Trophoblast cell (in vitro differentiated cells and primary cell): ENCODE measurements at regions not wholly inside any gene's neighbourhood (a gene's known extent, or its start where the extent isn't known, plus 50 kb on each side); places are given as distances from the start of the nearest gene placed in this dataset.

Experiments used
- DNase-seq, 2 donors: peaks; one replicate each; pipeline ENCODE4 v3.0.0-alpha.2; 2016
- H2AFZ ChIP-seq: 2 replicates; pipeline ENCODE4 v1.6.1; 2013; ENCODE audit warnings: low read length, moderate library complexity, mild to moderate bottlenecking; ENCODE audit not compliant: insufficient read depth, poor library complexity
- H2AK5ac ChIP-seq: 2 replicates; pipeline ENCODE4 v1.6.1; 2013; ENCODE audit warnings: mild to moderate bottlenecking, low read length
- H2BK120ac ChIP-seq: 2 replicates; pipeline ENCODE4 v1.6.1; 2013; ENCODE audit warnings: low read length, mild to moderate bottlenecking, moderate library complexity; ENCODE audit not compliant: insufficient read depth, poor library complexity
- H2BK12ac ChIP-seq: 2 replicates; pipeline ENCODE4 v1.6.1; 2013; ENCODE audit warnings: mild to moderate bottlenecking, low read length, moderate library complexity
- H2BK5ac ChIP-seq: 2 replicates; pipeline ENCODE4 v1.6.1; 2013; ENCODE audit warnings: low read length, low read depth, moderate library complexity, mild to moderate bottlenecking; ENCODE audit not compliant: poor library complexity
- H3K14ac ChIP-seq: 2 replicates; pipeline ENCODE4 v1.6.1; 2013; ENCODE audit warnings: mild to moderate bottlenecking, low read length
- H3K18ac ChIP-seq: 2 replicates; pipeline ENCODE4 v1.6.1; 2013; ENCODE audit warnings: mild to moderate bottlenecking, low read length
- H3K23ac ChIP-seq: 2 replicates; pipeline ENCODE4 v1.6.1; 2013; ENCODE audit warnings: low read length
- H3K27ac ChIP-seq: 2 replicates; pipeline ENCODE4 v1.5.1; 2013; ENCODE audit warnings: low read depth, mild to moderate bottlenecking, inconsistent platforms, low read length, moderate library complexity
- H3K27me3 ChIP-seq: 2 replicates; pipeline ENCODE4 v1.6.1; 2013; ENCODE audit warnings: inconsistent platforms, mild to moderate bottlenecking, low read length, moderate library complexity; ENCODE audit not compliant: insufficient read depth
- H3K36me3 ChIP-seq, 2 experiments: 1 replicate in 1 of 2; 2 replicates in 1 of 2; pipeline ENCODE4 v1.6.1; 2013; ENCODE audit warnings: low read length in 2 of 2, mild to moderate bottlenecking in 2 of 2, moderate library complexity in 1 of 2; ENCODE audit not compliant: insufficient read depth in 2 of 2, control insufficient read depth in 1 of 2
- H3K4ac ChIP-seq: 2 replicates; pipeline ENCODE4 v1.6.1; 2013; ENCODE audit warnings: low read depth, mild to moderate bottlenecking, low read length, moderate library complexity
- H3K4me1 ChIP-seq, 2 experiments: 1 replicate in 1 of 2; 2 replicates in 1 of 2; pipeline ENCODE4 v1.6.1; 2013; ENCODE audit warnings: low read length in 2 of 2, mild to moderate bottlenecking in 2 of 2, moderate library complexity in 1 of 2; ENCODE audit not compliant: insufficient read depth in 2 of 2, control insufficient read depth in 1 of 2
- H3K4me2 ChIP-seq: 2 replicates; pipeline ENCODE4 v1.6.1; 2013; ENCODE audit warnings: inconsistent platforms, mild to moderate bottlenecking, low read length, moderate library complexity
- H3K4me3 ChIP-seq: 2 replicates; pipeline ENCODE4 v1.5.1; 2013; ENCODE audit warnings: mild to moderate bottlenecking, low read depth, low read length, inconsistent platforms
- H3K79me1 ChIP-seq: one replicate; pipeline ENCODE4 v1.6.1; 2013; ENCODE audit warnings: low read length
- H3K79me2 ChIP-seq: 2 replicates; pipeline ENCODE4 v1.6.1; 2013; ENCODE audit warnings: low read length, mild to moderate bottlenecking; ENCODE audit not compliant: control insufficient read depth, insufficient read depth, poor library complexity
- H3K9ac ChIP-seq: 2 replicates; pipeline ENCODE4 v1.6.1; 2013; ENCODE audit warnings: mild to moderate bottlenecking, low read length
- H3K9me3 ChIP-seq: 2 replicates; pipeline ENCODE4 v1.6.1; 2013; ENCODE audit warnings: low read depth, mild to moderate bottlenecking, control low read depth, inconsistent platforms, low read length; ENCODE audit not compliant: insufficient read depth
- H4K12ac ChIP-seq: 2 replicates; pipeline ENCODE4 v1.6.1; 2013; ENCODE audit warnings: low read depth, mild to moderate bottlenecking, low read length, moderate library complexity
- H4K8ac ChIP-seq: 2 replicates; pipeline ENCODE4 v1.6.1; 2013; ENCODE audit warnings: low read depth, mild to moderate bottlenecking, low read length, moderate library complexity
- H4K91ac ChIP-seq: one replicate; pipeline ENCODE4 v1.6.1; 2013; ENCODE audit warnings: low read depth, mild to moderate bottlenecking, low read length, moderate library complexity
- WGBS: extraction: QIAGEN DNeasy Blood & Tissue Kit; methylation state at CpG from one replicate; pipeline ENCODE4 v1.1.7; 2013; ENCODE audit warnings: missing lambda C conversion rate; ENCODE audit not compliant: insufficient read length, insufficient coverage; ENCODE audit errors: extremely low coverage; 5-methylcytosine and 5-hydroxymethylcytosine counted together

- no peak overlapping the region for H4K91ac ChIP-seq
- H3K23ac ChIP-seq = no peak overlapping the region
- H3K79me1 ChIP-seq = no peaks in the 10 kb centered on the region
- H2AK5ac ChIP-seq = no peak overlapping the region
- H3K9ac ChIP-seq = no peak overlapping the region
- no peak overlapping the region for H3K4me2 ChIP-seq
- no peak overlapping the region for H3K27ac ChIP-seq
- H3K27me3 ChIP-seq = no peaks in the 10 kb centered on the region
- no peak overlapping the region for H3K4ac ChIP-seq
- H3K9me3 ChIP-seq = no peaks in the 10 kb centered on the region
- no peak overlapping the region for H4K12ac ChIP-seq
- no peak overlapping the region for H3K18ac ChIP-seq
- no peaks in the 10 kb centered on the region for H3K36me3 ChIP-seq
- H2AFZ ChIP-seq = no peak overlapping the region
- H3K4me1 ChIP-seq = no peaks in the 10 kb centered on the region
- no peak overlapping the region for H3K4me3 ChIP-seq
- no peaks in the 10 kb centered on the region for H3K79me2 ChIP-seq
- no peak overlapping the region for H4K8ac ChIP-seq
- no peak overlapping the region for H2BK120ac ChIP-seq
- no peak overlapping the region for H3K14ac ChIP-seq
- no peak overlapping the region for H2BK12ac ChIP-seq
- DNase-seq = no peak
- no peak overlapping the region for H2BK5ac ChIP-seq
These were observed 895.6 kb downstream of the TLE1 start for GRCh38 chr9:80793706-80794105.

- H3K9ac ChIP-seq = no peak overlapping the region
- no peaks in the 10 kb centered on the region for H3K27me3 ChIP-seq
- no peaks in the 10 kb centered on the region for H3K9me3 ChIP-seq
- H2BK5ac ChIP-seq = no peak overlapping the region
- H3K14ac ChIP-seq = no peak overlapping the region
- H3K36me3 ChIP-seq = no peaks in the 10 kb centered on the region
- H2AFZ ChIP-seq = no peak overlapping the region
- no peak overlapping the region for H3K27ac ChIP-seq
- no peak overlapping the region for H4K12ac ChIP-seq
- no peak overlapping the region for H4K8ac ChIP-seq
- H3K79me2 ChIP-seq = no peaks in the 10 kb centered on the region
- no peak overlapping the region for H3K4me3 ChIP-seq
- no peak overlapping the region for H3K18ac ChIP-seq
- H2AK5ac ChIP-seq = no peak overlapping the region
- DNase-seq = no peak
- H3K4me2 ChIP-seq = no peak overlapping the region
- H3K79me1 ChIP-seq = no peaks in the 10 kb centered on the region
- no peak overlapping the region for H2BK120ac ChIP-seq
- H3K4ac ChIP-seq = no peak overlapping the region
- no CpG with 5 or more reads among the region's 3 CpGs for WGBS
- no peak overlapping the region for H4K91ac ChIP-seq
- H3K23ac ChIP-seq = no peak overlapping the region
- H2BK12ac ChIP-seq = no peak overlapping the region
- peaks cover 0 to 1% of the 10 kb centered on the region in 2 experiments for H3K4me1 ChIP-seq
These were observed 896.6 kb downstream of the TLE1 start for GRCh38 chr9:80792726-80793125.

GRCh38 chr9:80791836-80792235 lies 897.5 kb downstream of the TLE1 start:
- Histone ChIP-seq H3K79me2 (no peaks in the 10 kb centered on the region), H3K23ac (no peak overlapping the region), H3K27ac (no peak overlapping the region), H2BK12ac (no peak overlapping the region), H3K36me3 (no peaks in the 10 kb centered on the region), H3K4me3 (no peak overlapping the region), H4K12ac (no peak overlapping the region), H3K9me3 (no peaks in the 10 kb centered on the region), H2AFZ (no peak overlapping the region), H3K14ac (no peak overlapping the region), H2BK5ac (no peak overlapping the region), H3K79me1 (no peaks in the 10 kb centered on the region), H2AK5ac (no peak overlapping the region), H3K4me2 (no peak overlapping the region), H3K18ac (no peak overlapping the region), H4K91ac (no peak overlapping the region), H4K8ac (no peak overlapping the region), H3K27me3 (no peaks in the 10 kb centered on the region), H3K4ac (no peak overlapping the region), H3K9ac (no peak overlapping the region), H2BK120ac (no peak overlapping the region), H3K4me1 (peaks cover 0 to 2% of the 10 kb centered on the region in 2 experiments)
- no peak for DNase-seq
- WGBS = no CpG with 5 or more reads among the region's 2 CpGs

GRCh38 chr9:80790764-80791163 lies 898.6 kb downstream of the TLE1 start:
- H3K36me3 ChIP-seq = no peaks in the 10 kb centered on the region
- no peak overlapping the region for H2AFZ ChIP-seq
- H3K4ac ChIP-seq = no peak overlapping the region
- H2AK5ac ChIP-seq = no peak overlapping the region
- no peak overlapping the region for H2BK120ac ChIP-seq
- no peak overlapping the region for H3K4me3 ChIP-seq
- no peaks in the 10 kb centered on the region for H3K79me2 ChIP-seq
- no peak overlapping the region for H2BK5ac ChIP-seq
- no peak overlapping the region for H3K9ac ChIP-seq
- peaks cover 0 to 2% of the 10 kb centered on the region in 2 experiments for H3K4me1 ChIP-seq
- no peak overlapping the region for H3K18ac ChIP-seq
- no peaks in the 10 kb centered on the region for H3K9me3 ChIP-seq
- H3K14ac ChIP-seq = no peak overlapping the region
- no peaks in the 10 kb centered on the region for H3K79me1 ChIP-seq
- H4K12ac ChIP-seq = no peak overlapping the region
- H3K27me3 ChIP-seq = no peaks in the 10 kb centered on the region
- no peak overlapping the region for H3K4me2 ChIP-seq
- H2BK12ac ChIP-seq = no peak overlapping the region
- no peak for DNase-seq
- no peak overlapping the region for H4K91ac ChIP-seq
- H3K23ac ChIP-seq = no peak overlapping the region
- no peak overlapping the region for H4K8ac ChIP-seq
- no peak overlapping the region for H3K27ac ChIP-seq

- H3K18ac ChIP-seq = no peak overlapping the region
- H3K36me3 ChIP-seq = no peaks in the 10 kb centered on the region
- H3K9me3 ChIP-seq = no peaks in the 10 kb centered on the region
- H4K8ac ChIP-seq = no peak overlapping the region
- no peak overlapping the region for H2AFZ ChIP-seq
- H3K9ac ChIP-seq = no peak overlapping the region
- H3K14ac ChIP-seq = no peak overlapping the region
- H3K4me3 ChIP-seq = no peak overlapping the region
- peaks cover 0 to 2% of the 10 kb centered on the region in 2 experiments for H3K4me1 ChIP-seq
- H4K12ac ChIP-seq = no peak overlapping the region
- H2BK5ac ChIP-seq = no peak overlapping the region
- no peak overlapping the region for H3K23ac ChIP-seq
- H2AK5ac ChIP-seq = no peak overlapping the region
- no peak overlapping the region for H3K4me2 ChIP-seq
- H2BK120ac ChIP-seq = no peak overlapping the region
- no peak overlapping the region for H4K91ac ChIP-seq
- no peaks in the 10 kb centered on the region for H3K79me1 ChIP-seq
- no peak for DNase-seq
- no peaks in the 10 kb centered on the region for H3K27me3 ChIP-seq
- WGBS = no CpG with 5 or more reads among the region's 5 CpGs
- no peak overlapping the region for H3K27ac ChIP-seq
- H3K79me2 ChIP-seq = no peaks in the 10 kb centered on the region
- H2BK12ac ChIP-seq = no peak overlapping the region
- no peak overlapping the region for H3K4ac ChIP-seq
These were observed 899.5 kb downstream of the TLE1 start for GRCh38 chr9:80789831-80790230.
